Muscle of arm (tissue), 1 donor: ENCODE measurements at regions not wholly inside any gene's neighbourhood (a gene's known extent, or its start where the extent isn't known, plus 50 kb on each side); places are given as distances from the start of the nearest gene placed in this dataset.
A peak's percentile ranks its signal among the peaks of the same experiment; 100 is the strongest.
"Not testable (repeated sequence)": the region's sequence is repeated elsewhere in the genome, so short reads cannot be mapped to it uniquely, and the experiment has no call there.

ENCODE experiments used
- DNase-seq: peaks from one replicate; pipeline ENCODE4 v3.0.0-alpha.2; 2013

GRCh38 chr10:128577958-128578750, 451.9 kb upstream of the MKI67 start:
- no peak for DNase-seq

- DNase-seq: no peak
Measured at GRCh38 chr10:128578766-128579165, 452.5 kb upstream of the MKI67 start.

- DNase-seq: no peak
Measured at GRCh38 chr10:128579280-128579865, 453.1 kb upstream of the MKI67 start.

GRCh38 chr10:128579901-128580300, 453.7 kb upstream of the MKI67 start:
- no peak for DNase-seq

DNA sequence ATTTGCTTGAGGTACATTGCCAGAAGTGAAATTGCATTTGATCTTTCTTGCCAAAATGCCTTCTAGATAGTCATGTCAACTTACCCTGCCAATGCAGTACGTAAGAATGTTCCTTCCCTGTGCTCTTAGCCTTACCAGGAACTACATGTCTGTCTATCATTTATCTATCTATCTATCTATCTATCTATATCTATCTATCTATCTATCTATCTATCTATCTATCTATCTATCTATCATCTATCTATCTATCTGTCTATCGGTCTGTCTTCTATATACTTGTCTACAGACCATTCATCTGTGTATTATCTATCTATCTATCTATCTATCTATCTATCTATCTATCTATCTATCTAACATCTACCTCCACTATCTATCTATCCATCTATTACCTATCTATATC, 456.9 kb upstream of the MKI67 start:
- not testable (repeated sequence) for DNase-seq

DNA sequence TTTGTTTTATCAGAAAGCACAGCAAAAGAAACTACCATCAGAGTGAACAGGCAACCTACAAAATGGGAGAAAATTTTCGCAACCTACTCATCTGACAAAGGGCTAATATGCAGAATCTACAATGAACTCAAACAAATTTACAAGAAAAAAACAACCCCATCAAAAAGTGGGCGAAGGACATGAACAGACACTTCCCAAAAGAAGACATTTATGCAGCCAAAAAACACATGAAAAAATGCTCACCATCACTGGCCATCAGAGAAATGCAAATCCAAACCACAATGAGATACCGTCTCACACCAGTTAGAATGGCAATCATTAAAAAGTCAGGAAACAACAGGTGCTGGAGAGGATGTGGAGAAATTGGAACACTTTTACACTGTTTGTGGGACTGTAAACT, 460.4 kb upstream of the MKI67 start:
- DNase-seq: not testable (repeated sequence)

DNA sequence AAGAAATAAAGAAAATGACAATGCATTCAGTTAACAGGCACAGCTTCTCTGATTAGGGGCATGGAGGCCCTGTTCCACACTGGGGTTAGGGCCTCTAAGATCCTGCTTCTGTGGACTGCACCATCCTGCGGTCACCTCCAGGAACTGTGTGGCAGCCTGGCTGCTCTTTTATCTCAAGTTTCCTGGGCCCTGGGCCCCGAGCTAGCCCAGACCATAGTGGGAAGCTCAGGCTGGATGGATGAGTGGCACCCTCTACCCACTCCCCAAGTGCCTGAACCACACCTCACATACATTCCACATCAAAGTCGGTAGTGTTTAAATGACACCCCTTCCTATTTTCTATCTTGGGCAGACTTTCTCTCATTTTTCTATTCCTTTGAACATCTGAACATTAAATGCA, 461.5 kb upstream of the MKI67 start:
- no peak for DNase-seq

GRCh38 chr10:128588402-128588801, 462.2 kb upstream of the MKI67 start:
- no peak for DNase-seq

DNA sequence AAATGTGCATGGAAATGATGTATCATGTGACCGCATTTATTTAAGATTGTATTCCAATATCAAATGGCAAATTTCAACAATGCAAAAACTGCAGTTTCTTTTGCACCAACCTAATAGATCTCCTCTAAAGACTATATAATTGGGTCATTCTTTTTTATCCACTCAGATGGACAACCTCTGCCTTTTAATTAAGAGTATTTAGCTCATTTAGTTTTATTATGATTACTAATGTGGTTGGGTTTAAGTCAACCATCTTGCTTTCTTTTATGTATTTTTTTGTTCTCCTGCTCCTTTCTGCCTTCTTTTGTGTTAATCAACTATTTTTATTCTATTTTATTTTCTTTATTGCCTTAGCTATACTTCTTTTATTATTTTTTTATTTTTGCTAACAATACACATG, 468.5 kb upstream of the MKI67 start:
- no peak for DNase-seq

GRCh38 chr10:128596906-128597305, 470.7 kb upstream of the MKI67 start:
- DNase-seq: no peak

GRCh38 chr10:128599030-128599429, 472.8 kb upstream of the MKI67 start:
- DNase-seq: no peak

DNA sequence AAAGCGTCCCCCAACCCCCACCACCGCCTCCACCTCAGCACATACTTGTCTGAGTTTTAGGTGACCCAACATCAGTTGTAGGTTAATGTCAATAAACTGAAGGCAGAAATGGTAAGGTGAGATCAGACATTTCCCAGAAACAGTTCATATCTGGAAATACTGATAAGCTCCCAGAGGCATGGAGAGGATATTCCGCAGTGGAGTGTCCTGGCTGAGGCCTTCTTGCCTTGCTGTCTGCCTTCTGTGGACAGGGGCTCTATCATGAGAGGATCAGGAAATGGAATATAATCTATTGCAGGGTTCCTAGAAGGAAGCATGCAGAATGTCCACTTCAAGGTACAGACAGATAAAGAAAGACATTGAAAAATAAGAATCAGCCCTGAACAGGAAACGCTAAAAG, 473.3 kb upstream of the MKI67 start:
- no peak for DNase-seq

DNA sequence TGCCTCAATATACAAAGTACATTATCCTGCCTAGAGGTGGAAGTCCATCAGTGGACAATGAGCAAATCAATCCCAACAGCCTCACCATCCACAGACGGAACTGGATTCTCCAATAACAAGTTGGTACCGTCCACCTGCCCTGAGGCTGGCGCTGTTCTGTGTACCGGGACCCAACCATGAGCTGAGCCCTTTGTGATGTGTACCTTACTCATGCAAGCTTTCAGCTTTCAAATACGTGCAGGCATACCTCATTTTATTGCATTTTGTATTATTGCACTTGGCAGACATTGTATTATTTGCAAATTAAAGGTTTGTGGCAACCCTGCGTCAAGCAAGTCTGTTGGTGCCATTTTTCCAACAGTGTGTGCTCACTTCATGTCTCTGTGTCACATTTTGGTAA, 476.0 kb upstream of the MKI67 start:
- no peak for DNase-seq

GRCh38 chr10:128604025-128604424, 477.8 kb upstream of the MKI67 start:
- no peak for DNase-seq

GRCh38 chr10:128605180-128605579, 479.0 kb upstream of the MKI67 start:
- no peak for DNase-seq

DNA sequence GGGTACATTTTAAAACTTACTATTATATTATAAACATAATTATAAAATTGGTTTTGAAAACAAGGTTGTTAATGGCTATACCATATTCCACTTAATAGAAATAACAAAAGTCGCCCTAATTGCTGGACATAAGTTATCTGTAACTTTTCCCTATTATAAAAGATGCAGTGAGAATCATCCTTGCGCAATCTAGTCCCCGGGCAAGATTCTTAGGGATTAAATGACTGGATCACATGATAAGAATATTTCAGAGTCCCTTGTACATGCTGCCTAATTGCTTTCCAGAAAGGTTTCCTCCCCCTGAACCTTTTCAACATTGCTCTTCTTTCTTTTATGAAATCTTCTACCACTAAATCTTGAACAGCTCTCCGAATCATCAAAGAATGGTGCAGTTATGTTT, 479.8 kb upstream of the MKI67 start:
- no peak for DNase-seq

DNA sequence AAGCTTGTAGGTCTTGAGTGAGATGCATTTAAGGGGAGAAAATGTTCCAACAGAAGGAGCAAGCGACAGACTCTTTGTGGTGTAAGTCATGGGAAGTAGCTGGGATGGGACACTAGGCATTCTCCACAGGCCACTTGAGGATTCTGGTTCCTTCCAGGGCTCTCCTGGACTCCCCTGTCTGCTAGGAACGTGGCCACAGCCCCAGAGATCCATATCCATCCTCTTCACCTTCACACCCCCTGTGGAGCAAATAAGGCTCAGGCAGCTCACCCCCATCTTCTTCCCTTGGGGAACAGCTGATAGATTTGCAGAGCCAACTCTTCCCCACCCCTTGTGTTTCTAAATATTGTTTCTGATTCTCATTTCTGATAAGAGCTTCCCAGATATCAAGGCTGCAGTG, 482.6 kb upstream of the MKI67 start:
- no peak for DNase-seq

- no peak for DNase-seq
Measured at GRCh38 chr10:128609460-128609859, 483.2 kb upstream of the MKI67 start.

DNA sequence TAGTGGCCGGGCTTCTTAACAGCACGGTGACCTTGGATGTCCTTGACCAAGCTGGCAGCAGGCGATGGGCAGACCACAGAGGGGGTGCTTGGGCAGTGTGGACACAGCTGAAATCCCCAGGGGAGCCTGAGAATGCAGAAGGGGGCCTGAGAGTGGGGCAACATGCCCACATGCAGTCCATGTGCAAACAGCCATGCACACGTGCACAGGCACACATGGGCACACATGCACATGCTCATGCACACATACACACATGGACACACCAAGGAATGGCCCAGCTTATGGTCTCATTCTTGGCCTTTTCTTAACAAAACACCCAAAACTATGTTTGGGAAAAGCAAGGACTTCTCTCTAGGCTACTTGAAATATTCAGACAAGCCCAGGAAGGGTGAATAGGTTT, 483.9 kb upstream of the MKI67 start:
- no peak for DNase-seq

GRCh38 chr10:128612195-128612594, 486.0 kb upstream of the MKI67 start:
- DNase-seq: no peak

GRCh38 chr10:128612631-128613030, 486.4 kb upstream of the MKI67 start:
- no peak for DNase-seq

- DNase-seq: no peak
Measured at GRCh38 chr10:128614016-128614605, 487.9 kb upstream of the MKI67 start.

GRCh38 chr10:128614802-128615553, 488.8 kb upstream of the MKI67 start:
- peak; percentile 74 for DNase-seq
